Upper lobe of left lung (tissue), 6 donors: ENCODE measurements at regions not wholly inside any gene's neighbourhood (a gene's known extent, or its start where the extent isn't known, plus 50 kb on each side); places are given as distances from the start of the nearest gene placed in this dataset.

Source experiments
- ATAC-seq, 2 donors: fragments of 200-7000 bp; cut with Tn5 transposase; one replicate each; pipeline ENCODE4 v1.9.1; 2022; ENCODE audit warnings: mild to moderate bottlenecking in 2 of 2, moderate library complexity in 2 of 2; ENCODE audit not compliant: low FRiP score in 2 of 2
- DNase-seq, 2 donors: peaks; one replicate each; pipeline ENCODE4 v3.0.0-alpha.2; 2019 to 2020
- H3K27ac ChIP-seq, 4 donors: fragments of 200-600 bp; sonication (generic); one replicate each; pipeline ENCODE4 v1.5.1; 2016 to 2019
- H3K27me3 ChIP-seq, 4 donors: fragments of 200-600 bp; sonication (generic); one replicate each; pipeline ENCODE4 v1.5.1; 2017 to 2019
- H3K36me3 ChIP-seq, 4 donors: fragments of 200-600 bp; sonication (generic); one replicate each; pipeline ENCODE4 v1.5.1; 2016 to 2019
- H3K4me1 ChIP-seq, 4 donors: fragments of 200-600 bp; sonication (generic); one replicate each; pipeline ENCODE4 v1.5.1; 2018 to 2019
- H3K4me3 ChIP-seq, 4 donors: fragments of 200-600 bp; sonication (generic); one replicate each; pipeline ENCODE4 v1.5.1; 2017 to 2019; ENCODE audit warnings: mild to moderate bottlenecking in 2 of 4, moderate library complexity in 1 of 4
- H3K9me3 ChIP-seq, 4 donors: fragments of 200-600 bp; sonication (generic); one replicate each; pipeline ENCODE4 v1.5.1; 2018 to 2019
- CTCF ChIP-seq, 6 experiments: fragments of 450-650 bp in 4 of 6; fragments of 200-600 bp in 2 of 6; sonication (generic) in 2 of 6; IDR thresholded peaks; one replicate each; pipeline ENCODE4 v1.5.1; 2016 to 2019; ENCODE audit warnings: antibody characterized with exemption in 6 of 6
- EP300 ChIP-seq, 4 donors: sonication (generic); formaldehyde crosslinking; IDR thresholded peaks; one replicate each; pipeline ENCODE4 v1.5.1; 2017; ENCODE audit warnings: antibody characterized with exemption in 4 of 4, control low read depth in 2 of 4
- POLR2A ChIP-seq, 4 donors: fragments of 450-650 bp; IDR thresholded peaks; one replicate each; pipeline ENCODE4 v1.5.1; 2016 to 2017; ENCODE audit warnings: antibody characterized with exemption in 4 of 4, mild to moderate bottlenecking in 2 of 4
- POLR2AphosphoS5 ChIP-seq, 2 donors: sonication (generic); formaldehyde crosslinking; IDR thresholded peaks; one replicate each; pipeline ENCODE4 v1.5.1; 2017; ENCODE audit warnings: antibody characterized with exemption in 2 of 2
- WGBS, 2 donors: methylation state at CpG; one replicate each; pipeline ENCODE4 v1.1.5; 2017 to 2018; 5-methylcytosine and 5-hydroxymethylcytosine counted together
- donor health status: DM: no; HTN: no; CAD: no; lungs with moderate emphysema.
- donor health status: DM: no; HTN: yes; CAD: no; lungs with severe emphysema.

GRCh38 chr3:65093641-65094040, 405.8 kb upstream of the ADAMTS9 start:
- ATAC-seq (no peak), DNase-seq (no peak)
- H3K27ac ChIP-seq, result no peak overlapping the region
- WGBS, 2 donors, result 69 to 72% methylated on average over 3 of the region's 3 CpGs
- no peak overlapping the region for H3K4me3 ChIP-seq
- H3K27me3 ChIP-seq, result no peaks in the 10 kb centered on the region
- no peaks in the 10 kb centered on the region for H3K36me3 ChIP-seq
- TF ChIP-seq CTCF (IDR thresholded peaks at IDR 0.05) (no peak), POLR2A (IDR thresholded peaks at IDR 0.05) (no peak), POLR2AphosphoS5 (IDR thresholded peaks at IDR 0.05) (no peak), EP300 (IDR thresholded peaks at IDR 0.05) (no peak)
- no peaks in the 10 kb centered on the region for H3K9me3 ChIP-seq
- H3K4me1 ChIP-seq, result no peaks in the 10 kb centered on the region

DNA sequence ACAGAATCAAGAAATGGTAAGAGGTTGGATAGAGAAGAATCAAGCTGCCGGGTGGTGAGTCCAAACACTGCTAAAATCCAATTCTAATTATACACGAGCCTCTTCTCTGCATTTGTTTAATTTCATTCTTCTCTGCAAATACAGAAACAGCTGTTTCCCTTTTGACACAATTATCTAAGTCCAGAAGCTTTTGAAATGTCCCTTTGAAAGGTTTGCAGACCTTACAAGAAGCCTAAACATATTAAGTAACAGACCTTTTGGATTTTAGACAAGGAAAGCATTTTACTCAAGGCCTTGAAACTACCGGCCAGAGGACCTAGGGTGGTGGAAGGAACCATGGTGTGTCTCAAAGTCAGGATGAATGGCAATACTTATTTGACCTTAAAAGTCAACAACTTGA, 403.8 kb upstream of the ADAMTS9 start:
- no peaks in the 10 kb centered on the region for H3K27me3 ChIP-seq
- no peak for ATAC-seq
- H3K36me3 ChIP-seq, result no peaks in the 10 kb centered on the region
- H3K27ac ChIP-seq, result no peak overlapping the region
- no peak for DNase-seq
- no peak overlapping the region for H3K4me3 ChIP-seq
- no peaks in the 10 kb centered on the region for H3K4me1 ChIP-seq
- H3K9me3 ChIP-seq, result no peaks in the 10 kb centered on the region
- no peak for TF ChIP-seq POLR2A (IDR thresholded peaks at IDR 0.05)
- TF ChIP-seq POLR2AphosphoS5 (IDR thresholded peaks at IDR 0.05), result no peak
- TF ChIP-seq CTCF (IDR thresholded peaks at IDR 0.05), result no peak
- no peak for TF ChIP-seq EP300 (IDR thresholded peaks at IDR 0.05)
- 70 to 76% methylated on average over 3 of the region's 3 CpGs for WGBS, 2 donors

DNA sequence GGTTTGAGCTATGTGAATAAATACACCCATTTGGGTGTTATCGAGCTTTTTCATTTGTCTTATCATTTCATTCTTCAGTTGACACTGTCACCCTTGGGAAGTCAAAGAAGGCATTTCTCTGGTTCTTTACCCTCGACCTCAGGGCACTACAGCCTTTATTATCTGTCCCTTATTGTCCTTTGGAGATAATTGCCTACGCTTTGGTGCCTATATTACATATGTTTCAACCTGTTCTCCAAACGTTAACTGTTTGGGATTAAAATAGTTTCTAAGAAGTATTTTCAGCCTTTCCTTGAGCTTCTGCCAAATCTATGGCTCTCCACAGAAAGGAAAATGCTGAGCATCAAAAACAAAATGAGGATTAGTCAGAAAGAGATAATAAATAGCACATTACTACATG, 395.4 kb upstream of the ADAMTS9 start:
- ATAC-seq, result no peak
- no peaks in the 10 kb centered on the region for H3K4me1 ChIP-seq
- DNase-seq, result no peak
- no peak for TF ChIP-seq POLR2A (IDR thresholded peaks at IDR 0.05)
- TF ChIP-seq POLR2AphosphoS5 (IDR thresholded peaks at IDR 0.05), result no peak
- TF ChIP-seq EP300 (IDR thresholded peaks at IDR 0.05), result no peak
- TF ChIP-seq CTCF (IDR thresholded peaks at IDR 0.05), result no peak
- 52 to 63% methylated on average over 4 of the region's 4 CpGs for WGBS, 2 donors
- no peak overlapping the region for H3K4me3 ChIP-seq
- no peaks in the 10 kb centered on the region for H3K27me3 ChIP-seq
- no peaks in the 10 kb centered on the region for H3K9me3 ChIP-seq
- no peak overlapping the region for H3K27ac ChIP-seq
- no peaks in the 10 kb centered on the region for H3K36me3 ChIP-seq

GRCh38 chr3:65081536-65081935, 393.7 kb upstream of the ADAMTS9 start:
- H3K27me3 ChIP-seq, result no peaks in the 10 kb centered on the region
- no peaks in the 10 kb centered on the region for H3K4me1 ChIP-seq
- H3K36me3 ChIP-seq, result no peaks in the 10 kb centered on the region
- ATAC-seq (no peak), DNase-seq (no peak)
- WGBS, 2 donors, result 58 to 66% methylated on average over 2 of the region's 2 CpGs
- no peak overlapping the region for H3K27ac ChIP-seq
- no peaks in the 10 kb centered on the region for H3K9me3 ChIP-seq
- H3K4me3 ChIP-seq, result no peak overlapping the region
- TF ChIP-seq CTCF (IDR thresholded peaks at IDR 0.05) (no peak), POLR2A (IDR thresholded peaks at IDR 0.05) (no peak), POLR2AphosphoS5 (IDR thresholded peaks at IDR 0.05) (no peak), EP300 (IDR thresholded peaks at IDR 0.05) (no peak)

DNA sequence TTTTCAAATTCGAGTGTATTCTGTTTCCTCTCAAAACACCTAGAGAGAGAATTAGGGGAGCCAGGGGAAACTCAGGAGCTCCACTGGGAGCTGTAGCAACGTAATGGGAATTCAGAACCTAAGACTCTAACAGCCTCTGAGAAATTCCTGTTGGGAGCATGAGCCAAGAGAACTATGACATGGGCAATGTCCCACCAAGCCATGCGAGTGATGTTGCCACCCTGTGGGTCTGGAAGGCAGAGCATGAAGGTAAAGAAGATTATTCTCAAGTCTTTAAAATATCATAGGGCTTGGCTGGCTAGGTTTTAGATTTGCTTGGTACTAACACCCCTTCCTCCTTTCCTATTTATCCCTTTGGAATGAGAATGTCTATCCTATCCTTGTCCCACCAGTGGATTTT, 392.6 kb upstream of the ADAMTS9 start:
- TF ChIP-seq POLR2A (IDR thresholded peaks at IDR 0.05), result no peak
- no peak for TF ChIP-seq CTCF (IDR thresholded peaks at IDR 0.05)
- no peak for TF ChIP-seq EP300 (IDR thresholded peaks at IDR 0.05)
- no peak for TF ChIP-seq POLR2AphosphoS5 (IDR thresholded peaks at IDR 0.05)
- Histone ChIP-seq H3K4me3 (no peak overlapping the region), H3K27ac (no peak overlapping the region), H3K36me3 (no peaks in the 10 kb centered on the region), H3K4me1 (no peaks in the 10 kb centered on the region), H3K27me3 (no peaks in the 10 kb centered on the region), H3K9me3 (no peaks in the 10 kb centered on the region)
- ATAC-seq (no peak), DNase-seq (no peak)
- 83 to 85% methylated on average over 3 of the region's 3 CpGs for WGBS, 2 donors
